ENCODE measurements at regions not wholly inside any gene's neighbourhood (a gene's known extent, or its start where the extent isn't known, plus 50 kb on each side); places are given as distances from the start of the nearest gene placed in this dataset.

DNA sequence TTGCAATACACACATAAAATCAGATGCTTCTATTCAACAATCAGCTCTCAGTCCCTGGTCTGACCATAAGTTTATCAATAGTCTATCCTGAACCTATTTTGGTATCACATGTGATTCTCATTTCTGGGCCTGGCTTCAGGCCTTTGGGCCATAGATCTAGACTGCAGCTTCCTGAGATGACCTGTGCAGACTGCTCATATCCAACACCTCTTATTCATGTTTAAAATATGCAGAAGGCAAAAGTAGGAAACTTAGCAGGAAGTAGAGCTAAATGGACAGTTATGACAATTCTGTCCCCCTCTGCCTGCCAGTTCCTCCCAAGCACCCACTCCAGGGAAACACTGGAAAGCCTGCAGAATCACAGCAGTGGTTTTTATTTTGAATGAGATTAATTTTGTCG is 53.3 kb downstream of the C7orf25 start:
- TF ChIP-seq, protein P1, sequence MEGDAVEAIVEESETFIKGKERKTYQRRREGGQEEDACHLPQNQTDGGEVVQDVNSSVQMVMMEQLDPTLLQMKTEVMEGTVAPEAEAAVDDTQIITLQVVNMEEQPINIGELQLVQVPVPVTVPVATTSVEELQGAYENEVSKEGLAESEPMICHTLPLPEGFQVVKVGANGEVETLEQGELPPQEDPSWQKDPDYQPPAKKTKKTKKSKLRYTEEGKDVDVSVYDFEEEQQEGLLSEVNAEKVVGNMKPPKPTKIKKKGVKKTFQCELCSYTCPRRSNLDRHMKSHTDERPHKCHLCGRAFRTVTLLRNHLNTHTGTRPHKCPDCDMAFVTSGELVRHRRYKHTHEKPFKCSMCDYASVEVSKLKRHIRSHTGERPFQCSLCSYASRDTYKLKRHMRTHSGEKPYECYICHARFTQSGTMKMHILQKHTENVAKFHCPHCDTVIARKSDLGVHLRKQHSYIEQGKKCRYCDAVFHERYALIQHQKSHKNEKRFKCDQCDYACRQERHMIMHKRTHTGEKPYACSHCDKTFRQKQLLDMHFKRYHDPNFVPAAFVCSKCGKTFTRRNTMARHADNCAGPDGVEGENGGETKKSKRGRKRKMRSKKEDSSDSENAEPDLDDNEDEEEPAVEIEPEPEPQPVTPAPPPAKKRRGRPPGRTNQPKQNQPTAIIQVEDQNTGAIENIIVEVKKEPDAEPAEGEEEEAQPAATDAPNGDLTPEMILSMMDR (IDR thresholded peaks at IDR 0.05; ENCODE audit: extremely low read depth, missing control alignments): no peak

DNA sequence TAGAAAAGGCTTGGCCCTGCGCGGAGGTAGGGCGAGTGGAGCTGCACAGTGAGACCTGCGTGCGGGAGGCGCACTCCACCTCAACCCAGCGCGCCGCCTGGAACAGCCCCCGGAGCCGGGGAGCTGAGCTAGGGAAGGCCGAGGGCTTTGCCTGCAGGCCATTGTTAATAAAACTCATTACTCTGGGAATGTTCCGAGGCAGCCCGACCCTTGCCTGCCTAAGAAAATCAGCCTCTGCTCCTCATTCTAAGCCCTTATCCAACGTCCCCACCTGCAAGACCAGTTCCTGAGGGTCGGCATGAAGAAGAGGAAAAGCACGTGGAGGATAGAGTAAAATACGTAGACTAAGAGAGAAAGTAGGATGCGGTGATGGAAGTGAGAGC is 55.3 kb downstream of the C7orf25 start:
- no peak for DNase-seq (ENCODE audit: low spot score)
- TF ChIP-seq, protein P1 (IDR thresholded peaks at IDR 0.05; ENCODE audit: extremely low read depth, missing control alignments): no peak

More for the DNA sequence above, 53.3 kb downstream of the C7orf25 start:
- no peak for DNase-seq (ENCODE audit: low spot score)

DNA sequence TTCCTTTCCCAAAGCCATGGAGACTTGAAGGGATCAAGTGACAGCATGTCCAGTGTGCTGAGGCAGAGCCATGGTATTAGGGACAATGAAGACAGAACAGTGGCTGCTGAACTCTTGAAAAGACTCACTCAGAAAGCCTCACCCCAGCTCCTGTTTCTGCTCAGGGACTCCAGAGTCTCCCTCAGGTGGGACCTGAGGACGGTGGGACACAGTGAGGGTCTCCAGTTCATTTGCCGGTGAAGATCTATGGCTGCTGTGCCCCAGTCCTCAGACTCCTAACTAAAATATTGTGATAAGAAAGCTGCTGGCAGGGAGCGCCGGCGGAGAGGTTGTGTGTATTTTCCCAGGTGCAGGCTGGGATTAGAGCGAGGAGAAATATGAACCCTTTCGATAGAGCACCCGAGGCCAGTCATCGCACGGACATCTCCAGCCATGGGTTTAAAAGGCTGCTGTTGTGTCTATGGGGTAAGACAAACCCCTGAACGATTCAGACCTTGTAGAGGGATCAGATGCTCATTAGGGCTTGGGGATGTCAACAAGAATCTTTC is 57.2 kb downstream of the C7orf25 start:
- no peak for DNase-seq (ENCODE audit: low spot score)
- TF ChIP-seq, protein P1 (IDR thresholded peaks at IDR 0.05; ENCODE audit: extremely low read depth, missing control alignments): no peak

DNA sequence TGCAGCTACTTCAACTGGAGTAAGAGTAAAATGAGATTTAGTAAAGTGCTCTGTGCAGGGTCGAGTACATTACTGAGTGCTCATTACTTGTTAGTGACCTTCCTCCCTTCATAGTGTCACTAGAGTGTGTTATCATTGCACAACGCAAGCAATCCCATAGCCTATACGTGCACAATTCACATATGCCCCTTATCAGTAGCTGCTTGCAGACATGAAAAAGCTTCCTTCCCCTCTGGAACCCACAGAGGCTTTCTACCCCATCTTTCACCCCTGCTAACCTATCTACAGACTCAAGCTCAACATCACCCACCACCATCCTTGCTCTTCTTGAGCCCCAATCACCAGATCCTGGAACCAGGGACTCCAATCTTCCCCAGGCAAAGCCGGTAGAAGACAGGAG is 59.3 kb downstream of the C7orf25 start:
- DNase-seq (ENCODE audit: low spot score): no peak
- TF ChIP-seq, protein P1 (IDR thresholded peaks at IDR 0.05; ENCODE audit: extremely low read depth, missing control alignments): no peak

DNA sequence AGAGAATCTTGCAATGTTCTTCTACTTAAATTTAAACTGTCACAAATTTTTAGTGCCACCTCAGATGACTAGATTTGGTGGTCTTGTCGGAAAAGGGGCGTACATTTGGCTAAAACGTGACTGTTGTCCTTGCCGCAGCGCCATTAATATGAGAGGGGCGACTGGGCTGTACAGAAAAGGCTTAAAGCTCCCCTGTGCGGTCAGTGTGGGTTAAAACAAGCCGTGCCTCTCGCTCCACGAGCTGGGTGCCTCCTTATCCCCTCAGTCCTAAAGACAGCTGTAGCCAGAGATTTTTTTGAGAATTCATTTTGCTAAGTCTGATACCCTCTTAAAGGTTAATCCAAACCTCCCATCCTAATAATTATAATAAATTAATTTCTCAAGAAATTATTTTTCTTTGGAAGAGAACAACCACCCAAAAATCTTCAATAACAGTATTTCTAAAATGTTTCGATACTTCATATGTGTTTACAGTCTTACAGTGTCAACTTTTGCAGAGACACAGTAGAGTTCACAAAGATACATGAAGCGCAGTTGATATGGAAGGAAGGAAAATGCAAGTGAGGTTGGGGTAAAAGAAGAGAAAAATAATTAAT is 68.6 kb downstream of the C7orf25 start:
- TF ChIP-seq, protein P1 (IDR thresholded peaks at IDR 0.05; ENCODE audit: extremely low read depth, missing control alignments): no peak
- peak; percentile 29 for DNase-seq (ENCODE audit: low spot score)

DNA sequence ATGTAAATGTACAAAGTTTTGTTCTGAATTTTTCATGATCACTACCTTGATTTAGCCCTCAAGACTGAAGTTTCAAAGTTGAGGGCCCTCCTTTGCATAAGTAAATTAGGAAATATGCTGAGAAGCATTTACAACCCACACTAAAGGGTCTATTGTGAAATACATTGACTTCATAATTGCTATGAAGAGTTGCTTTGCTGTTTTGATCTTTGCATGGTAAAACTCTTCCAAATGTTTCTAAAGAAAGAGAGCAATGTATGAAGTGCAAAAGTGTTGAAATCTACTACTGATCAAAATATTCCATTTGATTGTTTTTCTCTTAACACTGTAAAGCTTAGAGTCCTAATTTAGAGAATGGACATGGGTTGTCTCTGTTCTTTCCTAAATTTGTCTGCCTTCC is 77.2 kb downstream of the C7orf25 start:
- TF ChIP-seq, protein P1 (IDR thresholded peaks at IDR 0.05; ENCODE audit: extremely low read depth, missing control alignments): no peak

DNA sequence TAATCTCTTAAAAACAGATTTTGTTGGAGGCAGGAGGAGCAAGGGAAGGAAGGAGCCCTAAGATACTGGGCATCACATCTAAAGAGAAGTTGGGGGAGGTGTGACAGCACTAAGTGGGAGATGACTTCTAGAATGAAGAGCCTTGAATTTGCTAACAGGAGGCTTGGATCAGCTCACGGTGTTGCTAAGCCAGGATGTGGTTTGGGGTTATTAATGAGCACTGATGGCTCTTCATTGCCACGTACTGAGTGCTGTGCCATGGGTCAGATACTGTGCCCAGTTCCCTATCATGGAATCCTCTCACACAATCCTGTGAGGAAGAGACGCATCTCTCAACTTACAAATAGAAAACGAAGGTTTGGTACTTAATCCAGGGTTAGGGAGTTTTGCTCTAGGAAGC is 78.5 kb downstream of the C7orf25 start:
- no peak for DNase-seq (ENCODE audit: low spot score)
- TF ChIP-seq, protein P1 (IDR thresholded peaks at IDR 0.05; ENCODE audit: extremely low read depth, missing control alignments): no peak

More for the DNA sequence above, 77.2 kb downstream of the C7orf25 start:
- DNase-seq (ENCODE audit: low spot score): no peak
